SU-DHL-6 (cell line): ENCODE measurements at regions not wholly inside any gene's neighbourhood (a gene's known extent, or its start where the extent isn't known, plus 50 kb on each side); places are given as distances from the start of the nearest gene placed in this dataset.
"Not testable (repeated sequence)": the region's sequence is repeated elsewhere in the genome, so short reads cannot be mapped to it uniquely, and the experiment has no call there.

Experiments used
- CTCF ChIP-seq: fragments of 200-600 bp; sonication (generic); IDR thresholded peaks from one replicate; pipeline ENCODE4 v1.5.1; 2017; ENCODE audit warnings: antibody characterized with exemption, mild to moderate bottlenecking, low read length, moderate library complexity; ENCODE audit not compliant: insufficient read depth, poor library complexity, severe bottlenecking
- EZH2phosphoT487 ChIP-seq: fragments of 200-600 bp; sonication (generic), shearing (Covaris generic); conservative IDR thresholded peaks from 2 replicates; pipeline ENCODE4 v1.6.1; 2018; ENCODE audit warnings: mild to moderate bottlenecking, antibody characterized with exemption, low read length, moderate library complexity, mixed read lengths

GRCh38 chr6:57946084-57946768 lies 628.8 kb downstream of the PRIM2 start:
- TF ChIP-seq CTCF, EZH2phosphoT487: not testable (repeated sequence)
